MM.1S (cell line): ENCODE measurements at regions not wholly inside any gene's neighbourhood (a gene's known extent, or its start where the extent isn't known, plus 50 kb on each side); places are given as distances from the start of the nearest gene placed in this dataset.

Source experiments
- DNase-seq: peaks from one replicate; pipeline ENCODE4 v3.0.0-alpha.2; 2015
- H2AFZ ChIP-seq: fragments of 300-600 bp; sonication (generic); 2 replicates; pipeline ENCODE4 v1.6.0; 2016; ENCODE audit warnings: antibody characterized with exemption, low read length
- H3F3A ChIP-seq: fragments of 300-600 bp; sonication (generic); 2 replicates; pipeline ENCODE4 v1.6.1; 2016; ENCODE audit warnings: mild to moderate bottlenecking, antibody characterized with exemption, low read length, moderate library complexity, mixed read lengths; ENCODE audit not compliant: insufficient read depth
- H3K27ac ChIP-seq: fragments of 300-600 bp; sonication (generic); 2 replicates; pipeline ENCODE4 v1.5.1; 2016; ENCODE audit warnings: mild to moderate bottlenecking, low read length
- H3K27me3 ChIP-seq: fragments of 300-600 bp; sonication (generic); replicated peaks from 2 replicates; pipeline ENCODE4 v1.6.0; 2016; ENCODE audit warnings: low read length; ENCODE audit not compliant: insufficient read depth
- H3K36me3 ChIP-seq: fragments of 300-600 bp; sonication (generic); replicated peaks from 2 replicates; pipeline ENCODE4 v1.6.1; 2016; ENCODE audit warnings: mild to moderate bottlenecking, low read length, mixed read lengths; ENCODE audit not compliant: insufficient read depth
- H3K4me1 ChIP-seq: fragments of 300-600 bp; sonication (generic); 2 replicates; pipeline ENCODE4 v1.6.1; 2016; ENCODE audit warnings: low read length, mixed read lengths
- H3K4me2 ChIP-seq: fragments of 300-600 bp; sonication (generic); 2 replicates; pipeline ENCODE4 v1.6.0; 2016; ENCODE audit warnings: low read depth, low read length
- H3K4me3 ChIP-seq: fragments of 300-600 bp; sonication (generic); 2 replicates; pipeline ENCODE4 v1.5.1; 2016; ENCODE audit warnings: low read length, mixed read lengths
- H3K79me2 ChIP-seq: fragments of 300-600 bp; sonication (generic); 2 replicates; pipeline ENCODE4 v1.6.1; 2016; ENCODE audit warnings: mixed run types, low read length, mixed read lengths
- H3K9ac ChIP-seq: fragments of 300-600 bp; sonication (generic); 2 replicates; pipeline ENCODE4 v1.6.1; 2016; ENCODE audit warnings: low read length, mixed read lengths
- H3K9me2 ChIP-seq: fragments of 300-600 bp; sonication (generic); replicated peaks from 2 replicates; pipeline ENCODE4 v1.6.1; 2016; ENCODE audit warnings: mild to moderate bottlenecking, low read length, mixed read lengths; ENCODE audit not compliant: insufficient read depth
- H3K9me3 ChIP-seq: fragments of 300-600 bp; sonication (generic); replicated peaks from 2 replicates; pipeline ENCODE4 v1.6.1; 2016; ENCODE audit warnings: mild to moderate bottlenecking, low read length, mixed read lengths; ENCODE audit not compliant: insufficient read depth
- H4K20me1 ChIP-seq: fragments of 300-600 bp; sonication (generic); 2 replicates; pipeline ENCODE4 v1.6.1; 2016; ENCODE audit warnings: mild to moderate bottlenecking, low read length, moderate library complexity, mixed read lengths; ENCODE audit not compliant: insufficient read depth
- CTCF ChIP-seq: fragments of 300-600 bp; sonication (generic); IDR thresholded peaks from 2 replicates; pipeline ENCODE4 v1.5.1; 2016; ENCODE audit warnings: antibody characterized with exemption, low read length, mixed read lengths
- EZH2 ChIP-seq: fragments of 300-600 bp; sonication (generic); optimal IDR thresholded peaks from 2 replicates; pipeline ENCODE3; 2017; ENCODE audit warnings: low read depth, mild to moderate bottlenecking, antibody characterized with exemption, low read length, mixed read lengths
- EZH2phosphoT487 ChIP-seq: fragments of 300-600 bp; sonication (generic); IDR thresholded peaks from 2 replicates; pipeline ENCODE4 v1.6.1; 2018; ENCODE audit warnings: antibody characterized with exemption, low read length

GRCh38 chr6:154901876-154902552 lies 93.1 kb upstream of the TIAM2 start:
- TF ChIP-seq EZH2phosphoT487 (no peak), EZH2 (no peak), CTCF (no peak)
- Histone ChIP-seq H3K79me2 (no peaks in the 10 kb centered on the region), H3K36me3 (no peaks in the 10 kb centered on the region), H3F3A (no peaks in the 10 kb centered on the region), H3K9me3 (no peaks in the 10 kb centered on the region), H4K20me1 (no peaks in the 10 kb centered on the region), H3K4me3 (no peak overlapping the region), H3K9ac (no peak overlapping the region), H2AFZ (no peak overlapping the region), H3K9me2 (no peaks in the 10 kb centered on the region), H3K27ac (no peak overlapping the region), H3K4me2 (no peak overlapping the region), H3K4me1 (no peaks in the 10 kb centered on the region), H3K27me3 (no peaks in the 10 kb centered on the region)
- DNase-seq, result no peak

GRCh38 chr6:154907291-154907690 lies 87.8 kb upstream of the TIAM2 start:
- H3K9me2 ChIP-seq, result no peaks in the 10 kb centered on the region
- H3K9ac ChIP-seq, result no peak overlapping the region
- no peak for DNase-seq

GRCh38 chr6:154908723-154909122 lies 86.4 kb upstream of the TIAM2 start:
- no peaks in the 10 kb centered on the region for H3K9me3 ChIP-seq
- no peaks in the 10 kb centered on the region for H3K27me3 ChIP-seq
- DNase-seq, result no peak
- H3F3A ChIP-seq, result no peaks in the 10 kb centered on the region
- no peak overlapping the region for H3K4me3 ChIP-seq
- no peaks in the 10 kb centered on the region for H3K9me2 ChIP-seq
- H3K4me1 ChIP-seq, result no peaks in the 10 kb centered on the region
- H3K4me2 ChIP-seq, result no peak overlapping the region
- no peak overlapping the region for H3K9ac ChIP-seq
- H4K20me1 ChIP-seq, result no peaks in the 10 kb centered on the region
- H2AFZ ChIP-seq, result no peak overlapping the region
- no peak for TF ChIP-seq CTCF
- TF ChIP-seq EZH2phosphoT487, result no peak
- no peak for TF ChIP-seq EZH2
- no peaks in the 10 kb centered on the region for H3K36me3 ChIP-seq
- H3K79me2 ChIP-seq, result no peaks in the 10 kb centered on the region
- H3K27ac ChIP-seq, result no peak overlapping the region

More at GRCh38 chr6:154907291-154907690, 87.8 kb upstream of the TIAM2 start:
- no peaks in the 10 kb centered on the region for H3K27me3 ChIP-seq
- H2AFZ ChIP-seq, result no peak overlapping the region
- TF ChIP-seq EZH2phosphoT487 (no peak), EZH2 (no peak), CTCF (no peak)
- H3F3A ChIP-seq, result no peaks in the 10 kb centered on the region
- no peaks in the 10 kb centered on the region for H3K79me2 ChIP-seq
- no peak overlapping the region for H3K27ac ChIP-seq
- H3K4me2 ChIP-seq, result no peak overlapping the region
- no peak overlapping the region for H3K4me3 ChIP-seq
- no peaks in the 10 kb centered on the region for H3K9me3 ChIP-seq
- H3K36me3 ChIP-seq, result no peaks in the 10 kb centered on the region
- H4K20me1 ChIP-seq, result no peaks in the 10 kb centered on the region
- no peaks in the 10 kb centered on the region for H3K4me1 ChIP-seq
